Progenitor cell of endocrine pancreas (in vitro differentiated cells): ENCODE measurements at regions not wholly inside any gene's neighbourhood (a gene's known extent, or its start where the extent isn't known, plus 50 kb on each side); places are given as distances from the start of the nearest gene placed in this dataset.
"Not testable (repeated sequence)": the region's sequence is repeated elsewhere in the genome, so short reads cannot be mapped to it uniquely, and the experiment has no call there.

Experiments
- DNase-seq: peaks from one replicate; pipeline ENCODE4 v3.0.0; 2021; ENCODE audit warnings: low spot score; ENCODE audit not compliant: unreplicated experiment
- H3K27ac Mint-ChIP-seq: 2 replicates; pipeline ENCODE4 v1.8.0; 2021; ENCODE audit warnings: mild to moderate bottlenecking, moderate library complexity, mixed read lengths
- H3K27me3 Mint-ChIP-seq: 2 replicates; pipeline ENCODE4 v1.8.0; 2021; ENCODE audit warnings: mixed read lengths
- H3K36me3 Mint-ChIP-seq: 2 replicates; pipeline ENCODE4 v1.8.0; 2022; ENCODE audit warnings: mixed read lengths; ENCODE audit not compliant: insufficient read depth
- H3K4me1 Mint-ChIP-seq: 2 replicates; pipeline ENCODE4 v1.8.0; 2021; ENCODE audit warnings: low read depth, mixed read lengths
- H3K4me3 Mint-ChIP-seq: 2 replicates; pipeline ENCODE4 v1.8.0; 2021; ENCODE audit warnings: low read depth, mild to moderate bottlenecking, moderate library complexity, mixed read lengths
- H3K9me3 Mint-ChIP-seq: 2 replicates; pipeline ENCODE4 v1.8.0; 2021; ENCODE audit warnings: low read depth, mixed read lengths
- CTCF ChIP-seq: fragments of 200-600 bp; sonication (generic); IDR thresholded peaks from one replicate; pipeline ENCODE4 v1.5.0; 2021; ENCODE audit warnings: antibody characterized with exemption, mild to moderate bottlenecking; ENCODE audit not compliant: unreplicated experiment

- H3K27me3 Mint-ChIP-seq, H3K4me3 Mint-ChIP-seq, H3K27ac Mint-ChIP-seq, H3K4me1 Mint-ChIP-seq, H3K36me3 Mint-ChIP-seq, DNase-seq: not testable (repeated sequence)
- peaks cover 49% of the 10 kb centered on the region for H3K9me3 Mint-ChIP-seq
Observed at GRCh38 chr12:37441371-37441770, 875.2 kb upstream of the ALG10B start.

GRCh38 chr12:37455646-37456045, 860.9 kb upstream of the ALG10B start:
- peaks cover 41% of the 10 kb centered on the region for H3K9me3 Mint-ChIP-seq
- not testable (repeated sequence) for H3K36me3 Mint-ChIP-seq, H3K4me1 Mint-ChIP-seq, H3K27me3 Mint-ChIP-seq, DNase-seq, H3K4me3 Mint-ChIP-seq, H3K27ac Mint-ChIP-seq

GRCh38 chr12:37497939-37498338, 818.6 kb upstream of the ALG10B start:
- H3K9me3 Mint-ChIP-seq = peaks cover 24% of the 10 kb centered on the region
- H3K27ac Mint-ChIP-seq, H3K4me1 Mint-ChIP-seq, H3K27me3 Mint-ChIP-seq, H3K36me3 Mint-ChIP-seq, H3K4me3 Mint-ChIP-seq, DNase-seq: not testable (repeated sequence)

GRCh38 chr12:37510256-37510655, 806.3 kb upstream of the ALG10B start:
- not testable (repeated sequence) for H3K27me3 Mint-ChIP-seq, DNase-seq, H3K4me3 Mint-ChIP-seq, H3K4me1 Mint-ChIP-seq, H3K27ac Mint-ChIP-seq, H3K36me3 Mint-ChIP-seq
- H3K9me3 Mint-ChIP-seq = peaks cover 29% of the 10 kb centered on the region

- not testable (repeated sequence) for H3K36me3 Mint-ChIP-seq, H3K4me3 Mint-ChIP-seq
Observed at GRCh38 chr12:37540581-37540980, 776.0 kb upstream of the ALG10B start.

GRCh38 chr12:37541356-37541755, 775.2 kb upstream of the ALG10B start:
- no peak for DNase-seq
- Mint-ChIP-seq H3K9me3 (peaks cover 40% of the 10 kb centered on the region), H3K27me3 (no peaks in the 10 kb centered on the region), H3K4me3 (no peak overlapping the region), H3K4me1 (no peaks in the 10 kb centered on the region), H3K36me3 (peaks cover 6% of the 10 kb centered on the region), H3K27ac (no peak overlapping the region)
- no peak for TF ChIP-seq CTCF

More at GRCh38 chr12:37540581-37540980, 776.0 kb upstream of the ALG10B start:
- peaks cover 37% of the 10 kb centered on the region for H3K9me3 Mint-ChIP-seq
- H3K27ac Mint-ChIP-seq, H3K4me1 Mint-ChIP-seq, H3K27me3 Mint-ChIP-seq, DNase-seq: not testable (repeated sequence)

GRCh38 chr12:37543131-37543965, 773.2 kb upstream of the ALG10B start:
- Mint-ChIP-seq H3K36me3 (peaks cover 6% of the 10 kb centered on the region), H3K4me1 (no peaks in the 10 kb centered on the region), H3K9me3 (peaks cover 47% of the 10 kb centered on the region), H3K27ac (no peak overlapping the region), H3K27me3 (no peaks in the 10 kb centered on the region), H3K4me3 (no peak overlapping the region)
- TF ChIP-seq CTCF = no peak
- no peak for DNase-seq
